ENCODE measurements at regions not wholly inside any gene's neighbourhood (a gene's known extent, or its start where the extent isn't known, plus 50 kb on each side); places are given as distances from the start of the nearest gene placed in this dataset.

DNA sequence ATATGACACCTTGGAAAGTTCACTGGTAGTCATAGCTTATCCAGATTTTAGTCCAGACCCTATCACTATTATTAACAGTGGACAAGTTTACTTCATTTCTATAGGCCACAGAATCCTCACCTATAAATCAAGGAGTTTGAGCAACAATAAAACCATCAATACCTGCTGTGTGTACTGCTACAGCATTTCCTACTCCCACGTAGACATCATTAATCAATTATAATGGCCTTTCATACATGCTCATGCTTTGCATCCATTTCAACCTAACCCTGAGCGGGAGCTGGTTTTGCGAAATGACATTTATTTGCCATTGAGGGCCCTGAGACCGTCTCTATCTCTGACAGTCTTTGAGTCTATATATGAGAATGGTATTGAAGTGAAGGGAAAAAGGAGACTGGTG is 312.3 kb downstream of the FAT3 start:
- DNase-seq (ENCODE audit: low read depth), result no peak

DNA sequence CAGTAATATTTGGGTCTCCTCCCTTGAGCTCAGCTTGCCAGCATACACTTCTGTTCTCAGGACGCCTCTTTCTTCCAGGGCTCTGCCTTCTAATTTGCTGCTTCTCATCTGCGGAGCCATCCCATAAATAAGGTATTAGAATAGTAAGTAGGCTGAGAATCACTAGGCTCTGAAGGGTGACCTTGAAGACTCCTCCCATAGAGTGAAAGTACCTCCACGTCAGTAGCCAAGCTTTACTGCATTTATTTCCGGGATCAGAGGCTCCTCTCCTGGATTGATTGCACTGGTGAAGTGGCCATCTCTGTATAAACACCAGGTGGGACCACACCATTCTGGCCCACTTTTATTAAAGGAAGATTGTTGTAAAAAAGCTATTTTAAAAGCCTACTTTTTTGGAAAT is 315.5 kb downstream of the FAT3 start:
- no peak for DNase-seq (ENCODE audit: low read depth)

DNA sequence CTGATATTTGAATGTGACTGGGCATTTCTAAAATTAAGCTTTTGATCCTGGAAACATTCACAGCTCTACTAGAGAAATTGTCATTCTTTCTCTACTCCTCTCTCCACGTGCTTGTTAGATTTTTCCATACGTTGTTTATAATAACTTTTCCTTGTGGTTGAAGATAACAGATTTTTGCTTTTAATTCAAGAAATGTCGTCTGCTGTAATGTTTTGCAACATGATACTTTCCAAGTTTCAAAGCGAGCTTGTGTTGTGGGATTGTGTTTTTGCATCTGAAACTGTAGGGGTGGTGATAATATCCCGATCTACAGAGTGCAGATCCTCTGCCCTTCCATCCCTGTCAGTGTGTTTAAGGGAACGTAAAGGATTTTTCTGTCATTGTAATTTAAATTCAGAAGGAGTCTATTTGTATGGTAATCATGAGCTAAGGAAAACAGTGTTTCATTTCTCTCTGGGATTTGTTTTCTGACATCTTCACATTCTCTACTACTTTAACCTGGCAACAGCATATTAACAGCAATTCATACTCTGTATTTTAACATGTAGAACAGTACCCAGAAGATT is 321.4 kb downstream of the FAT3 start:
- DNase-seq (ENCODE audit: low read depth), result no peak

DNA sequence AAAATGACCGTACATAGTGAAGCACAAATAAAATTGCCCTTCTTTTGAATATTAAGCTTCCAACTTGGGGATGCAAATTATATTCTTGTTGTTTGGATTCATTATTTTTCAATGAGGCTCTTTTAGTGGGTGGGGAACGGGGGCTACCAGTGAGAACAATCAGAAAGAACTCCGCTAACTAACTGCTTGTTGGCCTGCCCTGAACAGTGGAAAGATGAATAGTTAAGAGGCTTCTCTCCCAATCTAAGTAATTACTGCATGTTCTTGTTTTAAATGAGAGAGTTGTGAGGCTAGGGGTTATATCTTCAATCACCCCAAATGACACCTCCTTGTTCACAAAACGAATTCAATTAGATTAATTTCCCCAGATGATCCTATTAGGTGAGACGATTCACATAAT is 322.0 kb downstream of the FAT3 start:
- no peak for DNase-seq (ENCODE audit: low read depth)

DNA sequence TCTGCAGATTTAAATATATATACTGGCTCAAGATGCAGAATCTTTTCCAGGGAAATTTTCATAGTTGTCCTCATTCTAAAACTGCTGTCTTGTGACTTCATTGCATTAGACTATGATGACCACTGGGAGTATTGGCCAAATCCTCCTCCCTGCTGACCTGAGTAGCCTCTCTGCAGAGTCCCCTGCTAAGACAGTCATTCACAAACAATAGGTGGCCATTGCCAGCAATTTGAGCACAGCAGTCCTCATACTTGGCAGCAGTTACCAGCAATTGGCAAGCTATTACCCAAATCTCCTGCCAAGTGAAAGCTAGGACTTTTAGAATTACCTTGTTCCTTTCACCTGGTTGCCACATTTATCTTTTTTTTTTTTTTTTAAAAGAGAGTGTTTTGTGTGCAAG is 325.8 kb downstream of the FAT3 start:
- no peak for DNase-seq (ENCODE audit: low read depth)

DNA sequence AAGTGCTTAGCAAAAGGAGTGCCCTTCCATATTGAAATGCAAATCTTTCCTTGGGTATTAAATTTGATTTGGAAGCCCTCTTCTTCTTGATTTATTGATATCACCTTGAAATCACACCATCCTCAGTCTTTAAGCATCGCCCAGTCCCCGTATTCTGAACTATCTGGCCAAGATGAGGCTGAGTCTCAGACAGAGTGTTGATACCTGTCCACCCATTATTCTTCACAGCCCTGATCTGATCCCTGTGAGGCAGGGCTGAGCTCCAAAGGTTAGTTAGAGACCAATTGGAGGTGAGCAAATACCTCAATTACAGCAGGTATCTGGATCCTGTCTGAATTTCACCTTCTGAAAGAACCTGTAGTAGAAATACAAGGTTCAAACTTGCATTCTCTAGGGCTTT is 326.3 kb downstream of the FAT3 start:
- DNase-seq (ENCODE audit: low read depth), result no peak

DNA sequence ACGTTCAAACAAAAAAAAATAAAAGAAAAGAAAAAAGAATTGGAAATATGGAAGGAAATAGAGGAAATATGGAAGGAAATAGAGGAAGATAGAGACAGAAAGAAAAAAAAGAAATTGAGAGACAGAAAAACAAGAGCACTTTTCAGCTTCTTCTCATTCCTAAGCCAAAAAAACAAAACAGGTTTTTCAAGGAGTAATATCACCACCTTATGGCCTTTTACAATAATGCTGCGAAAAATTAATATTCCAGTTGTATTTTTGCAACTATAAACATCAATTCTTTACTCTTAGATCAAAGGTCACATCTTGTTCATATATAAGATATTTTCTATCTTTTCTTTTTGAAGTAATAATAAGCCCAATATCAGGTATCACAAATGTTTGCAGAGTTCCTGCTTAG is 328.3 kb downstream of the FAT3 start:
- no peak for DNase-seq (ENCODE audit: low read depth)

DNA sequence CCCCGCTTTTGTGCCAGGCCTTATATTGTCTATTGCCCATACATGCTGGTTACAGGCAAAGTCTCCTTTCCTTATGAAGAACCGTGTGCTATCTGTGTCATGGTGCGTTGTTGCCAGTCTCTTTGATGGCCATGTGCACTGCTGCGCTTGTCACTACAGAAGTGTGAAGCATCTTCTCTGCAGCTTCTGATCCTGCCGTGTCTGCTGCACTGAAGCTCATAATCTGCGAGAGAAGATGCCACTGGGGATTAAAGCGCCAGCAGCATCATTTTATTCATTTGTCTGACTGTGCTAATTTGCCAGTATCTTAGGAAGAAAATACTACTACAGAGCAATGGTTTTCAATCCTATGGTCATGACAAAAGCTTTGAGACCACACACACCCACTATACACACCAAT is 330.1 kb downstream of the FAT3 start:
- no peak for DNase-seq (ENCODE audit: low read depth)

DNA sequence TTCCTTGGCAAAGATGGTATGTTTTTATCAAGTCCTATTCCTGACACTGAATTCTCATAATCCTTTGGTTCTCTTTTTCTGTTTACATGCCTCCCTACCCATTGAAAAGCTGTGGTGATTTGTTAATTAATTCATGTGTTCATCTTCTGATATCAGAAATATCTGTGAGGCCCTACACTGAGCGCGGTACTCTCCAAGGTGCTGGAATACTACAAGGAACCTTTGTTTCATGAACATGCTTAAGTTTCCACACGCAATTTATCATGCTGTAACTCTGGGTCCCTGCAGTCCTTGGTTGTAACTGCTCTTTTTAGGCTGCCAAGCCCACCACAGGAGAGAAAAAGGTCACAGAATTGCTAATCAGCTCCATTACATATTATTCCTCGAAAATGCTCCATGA is 331.8 kb downstream of the FAT3 start:
- no peak for DNase-seq (ENCODE audit: low read depth)

DNA sequence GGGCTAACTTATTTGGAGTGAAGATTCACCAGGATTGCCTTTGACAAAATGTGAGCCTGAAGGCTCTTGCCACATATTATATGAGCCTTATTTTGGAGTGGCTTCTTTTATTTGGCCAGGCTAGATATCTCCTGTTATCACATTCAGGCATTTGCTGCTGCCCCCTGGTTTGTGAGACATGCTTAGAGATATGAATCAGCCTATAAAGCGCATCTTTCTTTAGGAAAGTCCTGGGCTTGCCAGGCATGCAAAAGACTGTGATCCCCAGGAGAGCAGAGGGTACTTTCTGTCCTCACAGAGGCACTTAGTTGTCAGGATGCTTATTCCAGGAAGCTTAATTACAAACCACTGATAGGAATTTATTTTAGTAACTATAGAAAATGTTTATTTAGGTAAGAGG is 333.3 kb downstream of the FAT3 start:
- DNase-seq (ENCODE audit: low read depth), result no peak

DNA sequence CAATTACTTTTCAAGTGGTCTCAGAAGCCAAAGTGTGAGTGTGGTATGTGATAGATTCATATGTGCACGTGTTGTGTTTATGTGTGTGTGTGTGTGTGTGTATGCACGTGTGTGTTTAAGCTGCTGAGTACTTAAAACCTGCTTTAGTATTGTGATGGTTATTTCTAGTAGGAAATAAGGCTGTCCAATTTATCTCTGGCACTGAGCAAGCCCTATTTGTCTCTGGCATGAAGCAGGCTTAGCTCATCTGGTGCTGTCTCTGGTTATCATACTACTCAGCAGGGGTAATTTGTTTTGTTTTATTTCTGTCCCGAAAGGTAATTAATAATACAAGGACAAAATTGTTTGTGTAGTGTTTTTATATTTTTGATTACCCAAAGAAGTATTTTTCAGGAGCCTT is 333.7 kb downstream of the FAT3 start:
- DNase-seq (ENCODE audit: low read depth), result no peak

DNA sequence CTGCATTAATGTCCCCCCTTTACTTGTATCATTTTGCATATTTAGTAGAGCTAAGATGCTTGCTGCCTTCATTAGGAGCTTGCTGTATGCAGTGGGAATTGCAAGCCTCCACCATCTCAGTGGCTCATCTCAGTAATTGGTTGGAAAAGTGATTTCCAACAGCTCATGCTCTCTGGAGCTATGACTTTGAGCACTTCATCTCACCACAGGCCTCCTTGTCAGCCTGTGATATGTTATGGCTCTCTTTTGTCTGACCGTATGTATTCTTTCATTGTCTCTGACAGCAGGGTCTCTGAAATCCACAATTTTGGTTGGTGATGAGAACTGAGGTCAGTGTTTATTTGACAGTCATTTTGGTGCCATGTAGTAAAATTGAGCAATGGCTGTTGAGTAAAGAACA is 345.1 kb downstream of the FAT3 start:
- DNase-seq (ENCODE audit: low read depth), result no peak

DNA sequence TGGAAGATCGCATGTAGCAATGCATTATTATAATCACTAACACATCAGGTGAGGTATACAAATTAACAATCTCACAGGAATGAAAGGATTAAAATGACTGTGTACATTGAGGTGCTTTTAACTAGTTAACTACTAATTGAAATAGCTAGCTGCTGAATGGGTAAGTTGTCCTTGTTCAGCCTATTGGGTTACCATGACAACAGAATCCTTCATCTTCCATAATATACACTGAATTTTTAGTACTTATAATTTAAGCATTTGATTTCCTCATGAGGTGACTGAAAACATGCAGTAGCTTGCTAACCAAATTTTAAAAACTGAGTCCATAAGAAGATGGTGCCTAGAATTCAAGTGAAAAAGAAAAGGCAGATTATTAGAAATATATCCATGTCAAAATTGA is 347.9 kb downstream of the FAT3 start:
- no peak for DNase-seq (ENCODE audit: low read depth)

DNA sequence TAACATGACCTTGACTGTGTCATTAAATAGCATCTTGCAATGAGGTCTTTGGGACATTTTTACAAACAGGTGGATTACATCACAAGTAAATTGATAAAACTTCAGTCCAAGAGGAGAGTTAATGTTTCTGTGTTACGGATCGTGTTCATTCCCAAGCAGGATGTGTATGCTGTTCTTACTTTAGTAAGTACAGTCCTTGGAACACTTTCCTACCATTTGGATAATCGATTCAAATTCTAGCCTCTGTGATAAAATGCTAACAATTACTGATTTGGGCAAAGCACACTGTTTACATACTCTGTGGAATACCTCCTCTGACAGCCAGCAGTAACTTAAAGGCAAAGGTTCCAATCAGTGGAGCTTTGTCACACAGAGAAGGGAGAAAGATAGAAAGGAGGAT is 351.7 kb downstream of the FAT3 start:
- no peak for DNase-seq (ENCODE audit: low read depth)

DNA sequence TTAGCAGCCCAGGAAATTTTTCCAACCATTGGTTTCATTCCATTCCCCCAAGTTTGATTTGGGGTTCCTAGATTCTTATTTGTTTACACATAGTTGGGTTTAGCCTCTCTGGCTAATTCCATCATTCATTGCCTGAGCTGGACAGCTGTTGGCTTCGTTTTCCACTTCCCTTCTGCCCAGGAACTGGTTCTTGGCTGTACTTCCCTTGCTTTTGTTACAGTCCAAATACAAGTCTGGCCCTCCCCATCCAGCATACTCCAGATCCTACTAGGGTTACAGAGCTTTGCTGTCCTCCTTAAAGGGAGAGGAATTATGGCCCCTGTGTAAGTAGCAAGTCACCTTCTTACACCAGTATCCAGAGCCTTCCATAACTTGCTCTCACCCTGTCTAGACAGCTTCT is 356.3 kb downstream of the FAT3 start:
- DNase-seq (ENCODE audit: low read depth), result no peak

DNA sequence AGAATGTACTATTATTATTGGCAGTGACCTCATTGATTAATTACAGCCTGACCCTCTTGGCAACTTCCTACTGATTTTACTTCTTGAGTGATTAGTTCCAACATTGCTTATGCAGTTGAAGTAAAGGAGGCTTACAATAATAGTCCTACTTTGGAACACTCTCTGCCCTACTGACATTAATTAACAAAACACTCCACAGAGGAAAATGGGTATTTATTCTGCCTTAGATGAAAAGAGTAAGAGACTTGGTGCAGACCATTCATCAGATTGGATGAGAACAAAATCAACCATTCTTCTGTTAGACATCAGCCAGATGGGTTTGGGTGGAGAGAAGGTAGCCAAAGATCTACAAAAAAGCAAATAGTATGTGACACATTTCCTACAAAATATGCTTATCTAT is 363.8 kb downstream of the FAT3 start:
- DNase-seq (ENCODE audit: low read depth), result no peak

DNA sequence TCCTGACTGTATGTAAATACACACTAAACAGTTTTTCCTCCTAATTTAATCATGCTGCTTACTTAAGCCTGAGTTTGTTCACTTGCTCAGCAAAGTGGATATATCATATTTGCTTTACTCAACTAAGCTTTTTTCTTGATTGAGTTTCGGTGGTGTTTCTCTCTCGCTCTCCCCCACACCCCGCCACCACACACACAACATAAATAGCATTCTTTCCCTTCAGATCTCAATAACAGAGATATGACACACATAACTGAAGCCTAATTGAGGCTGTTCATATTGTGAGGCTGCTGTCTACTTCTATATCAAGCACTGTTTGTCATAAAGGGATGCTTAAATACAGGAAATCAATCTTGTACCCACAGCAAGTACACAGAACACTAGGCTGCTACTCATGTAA is 364.9 kb downstream of the FAT3 start:
- no peak for DNase-seq (ENCODE audit: low read depth)

DNA sequence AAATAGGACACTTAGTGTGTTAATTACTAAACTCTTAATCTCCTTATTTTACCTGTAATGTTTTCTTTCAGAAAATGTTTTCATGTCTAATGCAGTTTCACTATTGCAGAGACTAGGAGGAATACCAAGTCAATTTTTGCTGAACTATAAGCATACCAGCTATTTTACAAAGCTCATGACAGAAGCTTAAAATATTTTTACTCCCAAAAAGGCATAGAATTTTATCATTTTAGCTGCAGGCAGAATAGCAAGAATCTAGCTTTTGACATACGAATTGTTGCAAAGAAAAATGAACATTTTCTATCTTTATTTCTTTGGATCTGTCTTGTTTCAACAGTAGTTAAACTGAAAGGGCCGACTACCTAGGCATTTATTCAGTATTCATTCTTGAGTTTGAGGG is 366.9 kb downstream of the FAT3 start:
- no peak for DNase-seq (ENCODE audit: low read depth)

DNA sequence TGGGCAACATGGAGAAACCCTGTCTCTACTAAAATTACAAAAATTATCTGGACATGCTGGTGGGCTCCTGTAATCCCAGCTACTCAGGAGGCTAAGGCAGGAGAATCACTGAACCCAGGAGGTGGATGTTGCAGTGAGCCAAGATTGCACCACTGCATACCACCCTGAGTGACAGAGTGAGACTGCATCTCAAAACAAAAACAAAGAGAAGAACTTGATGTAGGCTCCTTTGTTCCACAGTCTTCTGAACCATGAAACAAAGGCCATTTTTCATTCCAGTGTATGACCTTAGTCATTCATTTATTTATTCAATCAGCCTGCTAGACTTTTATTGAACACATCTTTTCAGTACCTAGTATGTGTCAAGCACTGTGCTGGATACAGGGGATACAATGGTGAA is 369.6 kb downstream of the FAT3 start:
- DNase-seq (ENCODE audit: low read depth), result no peak

DNA sequence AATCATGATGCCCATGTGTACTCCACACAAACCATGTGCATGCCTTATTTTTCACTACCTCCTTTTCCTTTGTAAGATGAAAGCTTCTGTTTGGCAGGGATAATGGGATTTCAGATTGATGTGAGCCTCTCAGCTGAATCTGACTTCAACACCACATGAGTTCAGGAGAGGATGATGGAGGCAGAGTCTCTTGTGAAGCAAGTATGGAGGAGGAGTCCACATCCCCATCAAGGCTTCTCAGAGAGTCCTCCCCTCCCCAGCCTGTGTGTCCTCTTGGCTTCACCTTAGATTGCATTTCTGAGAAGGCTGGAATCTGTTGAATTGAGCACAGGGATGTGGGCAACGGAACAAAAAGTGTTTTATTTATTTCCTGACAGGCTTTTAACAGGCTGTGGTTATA is 370.4 kb downstream of the FAT3 start:
- no peak for DNase-seq (ENCODE audit: low read depth)

DNA sequence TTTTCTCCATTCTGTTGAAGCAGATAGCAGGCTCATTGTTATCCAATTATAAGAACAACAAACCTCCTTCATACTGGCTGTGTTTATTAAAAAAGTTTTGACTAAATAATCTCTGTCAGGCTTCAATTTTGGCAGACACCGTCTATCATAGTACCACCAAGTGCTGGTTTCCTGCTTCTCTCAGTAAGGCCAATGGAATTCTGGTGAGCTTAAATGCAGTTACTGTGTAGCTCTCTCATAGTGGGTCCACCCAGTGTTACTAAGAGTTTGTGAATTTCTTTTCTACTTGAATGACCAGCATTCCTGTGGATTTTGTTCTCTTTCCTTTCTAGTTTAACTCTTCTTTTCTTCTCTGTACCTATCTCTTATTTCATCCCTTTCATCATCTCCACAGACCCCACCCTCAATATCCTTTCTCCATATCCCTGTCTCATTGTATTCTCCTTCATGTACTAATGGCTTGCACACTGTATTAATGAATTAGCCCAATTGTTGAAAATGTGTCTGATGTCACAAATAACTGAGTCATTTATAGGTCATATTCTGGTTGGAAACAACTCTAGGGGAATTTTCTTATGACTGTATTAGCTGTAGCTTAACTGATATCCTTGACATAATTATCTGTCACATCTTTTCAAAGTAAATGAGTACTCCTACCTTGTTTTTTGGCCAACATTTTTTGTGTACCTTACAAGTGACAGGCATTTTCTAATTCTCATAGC is 372.1 kb downstream of the FAT3 start:
- DNase-seq (ENCODE audit: low read depth), result no peak

DNA sequence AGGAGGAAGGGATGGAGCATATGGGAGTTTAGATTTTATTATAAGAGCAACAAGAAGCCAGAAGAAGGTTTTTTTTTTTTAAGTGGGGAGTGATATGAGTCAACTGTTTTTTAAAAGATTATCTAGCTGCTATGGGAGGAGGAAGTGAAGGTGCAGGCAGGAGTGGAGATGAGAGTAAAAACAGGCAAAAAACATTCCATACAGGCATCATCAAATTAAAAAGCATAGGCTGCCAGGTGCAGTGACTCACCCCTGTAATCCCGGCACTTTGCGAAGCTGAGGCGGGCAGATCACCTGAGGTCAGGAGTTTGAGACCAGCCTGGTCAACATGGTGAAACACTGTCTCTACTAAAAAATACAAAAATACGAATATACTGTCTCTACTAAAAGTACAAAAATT is 368.4 kb upstream of the MTNR1B start:
- DNase-seq (ENCODE audit: low read depth), result no peak

DNA sequence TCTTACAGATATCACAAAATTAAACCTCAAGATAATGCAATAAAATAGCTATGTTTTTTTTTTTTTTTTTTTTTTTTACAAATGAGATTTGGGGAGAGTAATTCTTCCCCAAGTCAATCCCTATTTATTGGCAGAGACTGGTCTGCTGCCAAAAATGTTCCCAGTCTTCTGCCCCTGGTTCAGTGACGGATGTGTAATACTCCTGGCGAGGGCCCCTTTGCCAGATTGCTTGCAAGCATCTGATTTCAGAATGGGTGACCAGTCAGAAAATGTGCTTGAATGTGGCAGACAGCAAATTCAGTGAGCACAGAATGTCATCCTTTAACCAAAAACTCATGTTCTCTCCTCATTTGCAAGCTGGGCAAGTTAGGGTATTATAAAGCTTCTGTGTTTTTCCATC is 363.8 kb upstream of the MTNR1B start:
- no peak for DNase-seq (ENCODE audit: low read depth)

DNA sequence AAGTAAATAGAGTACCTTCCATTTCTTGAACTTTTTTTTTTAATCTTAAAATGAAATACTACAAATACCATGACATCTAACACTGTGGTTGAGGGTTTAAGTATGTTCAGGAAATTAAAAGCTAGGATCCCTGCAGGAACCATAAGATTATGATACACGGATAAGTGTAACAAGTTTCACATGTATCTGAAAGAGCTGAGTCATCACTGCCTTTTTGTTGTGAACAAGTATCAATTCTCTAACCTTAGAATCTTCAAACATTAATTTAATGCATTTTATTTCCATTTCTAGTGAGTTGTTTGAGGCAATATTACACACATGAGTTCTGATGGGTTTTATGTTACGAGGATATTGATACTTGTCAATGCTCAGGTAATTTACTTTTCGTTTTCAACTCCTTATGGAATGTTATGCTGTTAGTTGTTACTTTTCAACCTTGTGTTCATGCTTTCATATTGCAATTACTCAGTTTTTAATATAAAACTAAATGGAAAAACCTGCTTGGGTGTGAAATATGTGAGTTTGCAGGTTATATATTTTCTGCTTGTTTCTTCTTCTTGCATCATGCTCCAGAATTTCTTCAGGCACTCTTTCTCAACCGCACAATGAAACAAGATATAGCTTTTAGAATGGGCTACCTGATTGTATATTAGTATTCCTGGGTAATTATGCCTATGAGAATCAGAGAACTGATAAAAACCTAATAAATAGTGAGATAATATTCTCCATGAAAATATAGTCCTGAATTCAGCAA is 361.3 kb upstream of the MTNR1B start:
- DNase-seq (ENCODE audit: low read depth), result no peak

Data from GM04503 (cell line).